DOHH2 (cell line): ENCODE measurements at regions not wholly inside any gene's neighbourhood (a gene's known extent, or its start where the extent isn't known, plus 50 kb on each side); places are given as distances from the start of the nearest gene placed in this dataset.

ENCODE experiments used
- EZH2phosphoT487 ChIP-seq: fragments of 200-600 bp; sonication (generic); IDR thresholded peaks from 2 replicates; pipeline ENCODE4 v1.6.1; 2017; ENCODE audit warnings: borderline replicate concordance, mild to moderate bottlenecking, antibody characterized with exemption, low read length, moderate library complexity, mixed read lengths
- TF ChIP-seq, protein P1 (sequence below): fragments of 200-600 bp; sonication (generic); IDR thresholded peaks from one replicate; pipeline ENCODE4 v1.5.1; 2014; ENCODE audit warnings: antibody characterized with exemption, mild to moderate bottlenecking, low read depth, low read length; ENCODE audit not compliant: poor library complexity, severe bottlenecking

DNA sequence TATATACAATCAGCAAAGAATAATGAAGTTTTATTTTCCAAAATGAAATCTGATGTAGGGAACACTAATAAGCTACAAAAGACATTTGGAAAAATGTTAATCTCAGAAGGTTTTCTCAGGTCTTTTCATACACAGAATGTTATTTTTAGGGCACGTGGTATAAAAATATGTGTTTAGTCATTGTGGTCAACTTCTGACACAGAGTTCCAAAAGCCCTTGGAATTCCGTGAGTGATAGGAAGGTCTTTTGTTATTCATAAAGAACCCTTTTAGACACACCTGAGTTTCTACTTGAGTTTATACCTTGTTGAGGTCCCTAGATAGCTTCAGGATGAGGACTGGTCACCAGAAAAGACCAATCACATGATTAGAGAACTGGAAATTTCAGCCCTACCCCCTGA is 277.6 kb upstream of the NCAM2 start:
- TF ChIP-seq, protein P1, sequence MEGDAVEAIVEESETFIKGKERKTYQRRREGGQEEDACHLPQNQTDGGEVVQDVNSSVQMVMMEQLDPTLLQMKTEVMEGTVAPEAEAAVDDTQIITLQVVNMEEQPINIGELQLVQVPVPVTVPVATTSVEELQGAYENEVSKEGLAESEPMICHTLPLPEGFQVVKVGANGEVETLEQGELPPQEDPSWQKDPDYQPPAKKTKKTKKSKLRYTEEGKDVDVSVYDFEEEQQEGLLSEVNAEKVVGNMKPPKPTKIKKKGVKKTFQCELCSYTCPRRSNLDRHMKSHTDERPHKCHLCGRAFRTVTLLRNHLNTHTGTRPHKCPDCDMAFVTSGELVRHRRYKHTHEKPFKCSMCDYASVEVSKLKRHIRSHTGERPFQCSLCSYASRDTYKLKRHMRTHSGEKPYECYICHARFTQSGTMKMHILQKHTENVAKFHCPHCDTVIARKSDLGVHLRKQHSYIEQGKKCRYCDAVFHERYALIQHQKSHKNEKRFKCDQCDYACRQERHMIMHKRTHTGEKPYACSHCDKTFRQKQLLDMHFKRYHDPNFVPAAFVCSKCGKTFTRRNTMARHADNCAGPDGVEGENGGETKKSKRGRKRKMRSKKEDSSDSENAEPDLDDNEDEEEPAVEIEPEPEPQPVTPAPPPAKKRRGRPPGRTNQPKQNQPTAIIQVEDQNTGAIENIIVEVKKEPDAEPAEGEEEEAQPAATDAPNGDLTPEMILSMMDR = no peak
- TF ChIP-seq EZH2phosphoT487 = no peak
